T1000 (cell line): ENCODE measurements at regions not wholly inside any gene's neighbourhood (a gene's known extent, or its start where the extent isn't known, plus 50 kb on each side); places are given as distances from the start of the nearest gene placed in this dataset.
"Not testable (repeated sequence)": the region's sequence is repeated elsewhere in the genome, so short reads cannot be mapped to it uniquely, and the experiment has no call there.

ENCODE experiments used
- DNase-seq: peaks from one replicate; lab custom pipeline; 2025; ENCODE audit warnings: mixed read lengths; lab: John Stamatoyannopoulos, UW

- no peak for DNase-seq
These were observed 93.7 kb upstream of the THUMPD2 start for GRCh38 chr2:39872748-39873147.

GRCh38 chr2:39871291-39871761 is 92.3 kb upstream of the THUMPD2 start:
- peak; percentile 67 for DNase-seq

- no peak for DNase-seq
These were observed 91.8 kb upstream of the THUMPD2 start for GRCh38 chr2:39870871-39871270.

- no peak for DNase-seq
These were observed 88.2 kb upstream of the THUMPD2 start for GRCh38 chr2:39867268-39867667.

GRCh38 chr2:39865751-39866150 is 86.7 kb upstream of the THUMPD2 start:
- no peak for DNase-seq

GRCh38 chr2:39863672-39864071 is 84.6 kb upstream of the THUMPD2 start:
- not testable (repeated sequence) for DNase-seq

GRCh38 chr2:39860538-39860937 is 81.5 kb upstream of the THUMPD2 start:
- DNase-seq, result no peak

GRCh38 chr2:39858677-39859076 is 79.6 kb upstream of the THUMPD2 start:
- no peak for DNase-seq

- no peak for DNase-seq
These were observed 76.8 kb upstream of the THUMPD2 start for GRCh38 chr2:39855856-39856255.

GRCh38 chr2:39854771-39855170 is 75.7 kb upstream of the THUMPD2 start:
- DNase-seq, result no peak

GRCh38 chr2:39852831-39853230 is 73.8 kb upstream of the THUMPD2 start:
- no peak for DNase-seq

GRCh38 chr2:39851651-39852110 is 72.6 kb upstream of the THUMPD2 start:
- DNase-seq, result no peak

- DNase-seq, result no peak
These were observed 72.2 kb upstream of the THUMPD2 start for GRCh38 chr2:39851251-39851650.

- DNase-seq, result no peak
These were observed 71.0 kb upstream of the THUMPD2 start for GRCh38 chr2:39849982-39850526.

- no peak for DNase-seq
These were observed 70.0 kb upstream of the THUMPD2 start for GRCh38 chr2:39849064-39849463.

- DNase-seq, result no peak
These were observed 66.5 kb upstream of the THUMPD2 start for GRCh38 chr2:39845460-39846146.

GRCh38 chr2:39839261-39839848 is 60.3 kb upstream of the THUMPD2 start:
- DNase-seq, result no peak

- DNase-seq, result no peak
These were observed 59.5 kb upstream of the THUMPD2 start for GRCh38 chr2:39838589-39838988.

GRCh38 chr2:39837856-39838453 is 58.9 kb upstream of the THUMPD2 start:
- DNase-seq, result no peak

GRCh38 chr2:39836638-39837037 is 57.6 kb upstream of the THUMPD2 start:
- DNase-seq, result no peak

- no peak for DNase-seq
These were observed 55.4 kb upstream of the THUMPD2 start for GRCh38 chr2:39834426-39834825.

GRCh38 chr2:39830610-39831009 is 51.6 kb upstream of the THUMPD2 start:
- peak; percentile 17 for DNase-seq
